ENCODE measurements at regions not wholly inside any gene's neighbourhood (a gene's known extent, or its start where the extent isn't known, plus 50 kb on each side); places are given as distances from the start of the nearest gene placed in this dataset.

GRCh38 chr12:92627511-92627910 is 75.3 kb upstream of the PLEKHG7 start:
- no peak overlapping the region for H3K27ac Mint-ChIP-seq
- no peaks in the 10 kb centered on the region for H3K36me3 Mint-ChIP-seq (ENCODE audit: low read depth)
- DNase-seq (ENCODE audit: low spot score), result no peak
- no peaks in the 10 kb centered on the region for H3K9me2 ChIP-seq (ENCODE audit: insufficient read depth)
- H3K4me2 ChIP-seq, result no peak overlapping the region
- ATAC-seq, result no peak
- H3K36me3 ChIP-seq (ENCODE audit: insufficient read depth), result no peaks in the 10 kb centered on the region
- TF ChIP-seq JUNB (IDR thresholded peaks at IDR 0.05; ENCODE audit: unreplicated experiment) (no peak), REST (IDR thresholded peaks at IDR 0.05; ENCODE audit: unreplicated experiment) (no peak), ZNF462 (CRISPR knock-in tag; IDR thresholded peaks at IDR 0.05) (no peak), ZNF114 (CRISPR knock-in tag; IDR thresholded peaks at IDR 0.05) (no peak), NANOG (IDR thresholded peaks at IDR 0.05; ENCODE audit: borderline replicate concordance) (no peak), EZH2phosphoT487 (IDR thresholded peaks at IDR 0.05; ENCODE audit: unreplicated experiment) (no peak), POLR2AphosphoS5 (IDR thresholded peaks at IDR 0.05; ENCODE audit: low read depth) (no peak), STAT1 (IDR thresholded peaks at IDR 0.05; ENCODE audit: unreplicated experiment) (no peak), EZH2 (IDR thresholded peaks at IDR 0.05; ENCODE audit: low read depth, unreplicated experiment) (no peak), CTCF (conservative IDR thresholded peaks at IDR 0.05; ENCODE audit: low read depth in 2 of 2) (no peak), CREB1 (CRISPR knock-in tag; IDR thresholded peaks at IDR 0.05; ENCODE audit: low read depth) (no peak), ETS1 (IDR thresholded peaks at IDR 0.05) (no peak), ZNF331 (CRISPR knock-in tag; IDR thresholded peaks at IDR 0.05; ENCODE audit: low read depth) (no peak)
- no peak overlapping the region for H3K27ac ChIP-seq (ENCODE audit: low read depth)
- H2AFZ ChIP-seq, result no peak overlapping the region
- no peaks in the 10 kb centered on the region for H4K20me1 ChIP-seq (replicated peaks; ENCODE audit: insufficient read depth)
- H3K4me3 ChIP-seq, result no peak overlapping the region
- no peaks in the 10 kb centered on the region for H3K4me1 Mint-ChIP-seq
- no peak overlapping the region for H3K4me3 Mint-ChIP-seq
- H3K4me1 ChIP-seq (ENCODE audit: insufficient read depth), result no peaks in the 10 kb centered on the region
- no peaks in the 10 kb centered on the region for H3K79me2 ChIP-seq (replicated peaks; ENCODE audit: insufficient read depth)
- no peaks in the 10 kb centered on the region for H3K27me3 ChIP-seq (ENCODE audit: insufficient read depth)
- H3K27me3 Mint-ChIP-seq (ENCODE audit: insufficient read depth, low read depth, poor library complexity), result no peaks in the 10 kb centered on the region
- no peaks in the 10 kb centered on the region for H3F3A ChIP-seq (replicated peaks; ENCODE audit: low read depth)
- no peaks in the 10 kb centered on the region for H3K9me3 Mint-ChIP-seq

Data from GM23338 (cell line).